Astrocyte of the cerebellum (primary cell): ENCODE measurements at regions not wholly inside any gene's neighbourhood (a gene's known extent, or its start where the extent isn't known, plus 50 kb on each side); places are given as distances from the start of the nearest gene placed in this dataset.
"Not testable (repeated sequence)": the region's sequence is repeated elsewhere in the genome, so short reads cannot be mapped to it uniquely, and the experiment has no call there.

ENCODE experiments used
- DNase-seq: peaks from one replicate; pipeline ENCODE4 v3.0.0-alpha.2; 2011; ENCODE audit warnings: low read depth
- H3K4me3 ChIP-seq: 2 replicates; pipeline ENCODE4 v1.5.1; 2011; ENCODE audit warnings: mild to moderate bottlenecking, low read depth, low read length, moderate library complexity
- in situ Hi-C: cut with HindIII; loops from 2 replicates; pipeline ENCODE4 v1.10.0; 2017; ENCODE audit warnings: low sequenced_read_pairs
- TF ChIP-seq, protein P1 (sequence below): IDR thresholded peaks from 2 replicates; pipeline ENCODE4 v1.5.1; 2012; ENCODE audit warnings: low read length, low read depth, moderate library complexity, mild to moderate bottlenecking; ENCODE audit errors: missing control alignments

DNA sequence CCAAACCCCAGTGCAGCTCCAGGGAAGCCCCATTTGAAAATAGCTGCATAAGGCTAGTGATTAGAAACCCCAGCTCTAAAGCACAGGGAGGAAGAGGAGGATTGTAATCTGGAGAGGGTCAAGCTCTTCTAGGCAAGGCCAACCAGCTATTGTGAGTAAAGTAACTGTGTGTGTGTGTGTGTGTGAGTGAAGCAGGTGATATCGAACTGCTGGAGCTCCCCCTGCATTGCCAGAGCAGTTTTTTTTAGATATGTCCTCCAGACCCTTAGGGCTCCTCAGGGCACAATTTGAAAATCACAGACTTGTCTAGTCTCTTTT is 177.4 kb upstream of the NABP1 start:
- in situ Hi-C loops, result loop anchor here (25.0 kb wide), 2 partner anchors 338 to 463 kb away; partner anchors contain the start of gene STAT4
- TF ChIP-seq, protein P1, sequence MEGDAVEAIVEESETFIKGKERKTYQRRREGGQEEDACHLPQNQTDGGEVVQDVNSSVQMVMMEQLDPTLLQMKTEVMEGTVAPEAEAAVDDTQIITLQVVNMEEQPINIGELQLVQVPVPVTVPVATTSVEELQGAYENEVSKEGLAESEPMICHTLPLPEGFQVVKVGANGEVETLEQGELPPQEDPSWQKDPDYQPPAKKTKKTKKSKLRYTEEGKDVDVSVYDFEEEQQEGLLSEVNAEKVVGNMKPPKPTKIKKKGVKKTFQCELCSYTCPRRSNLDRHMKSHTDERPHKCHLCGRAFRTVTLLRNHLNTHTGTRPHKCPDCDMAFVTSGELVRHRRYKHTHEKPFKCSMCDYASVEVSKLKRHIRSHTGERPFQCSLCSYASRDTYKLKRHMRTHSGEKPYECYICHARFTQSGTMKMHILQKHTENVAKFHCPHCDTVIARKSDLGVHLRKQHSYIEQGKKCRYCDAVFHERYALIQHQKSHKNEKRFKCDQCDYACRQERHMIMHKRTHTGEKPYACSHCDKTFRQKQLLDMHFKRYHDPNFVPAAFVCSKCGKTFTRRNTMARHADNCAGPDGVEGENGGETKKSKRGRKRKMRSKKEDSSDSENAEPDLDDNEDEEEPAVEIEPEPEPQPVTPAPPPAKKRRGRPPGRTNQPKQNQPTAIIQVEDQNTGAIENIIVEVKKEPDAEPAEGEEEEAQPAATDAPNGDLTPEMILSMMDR, result no peak
- no peak for DNase-seq
- no peak overlapping the region for H3K4me3 ChIP-seq

- peak; percentile 47 for DNase-seq
- in situ Hi-C loops, result loop anchor here (25.0 kb wide), 2 partner anchors 339 to 464 kb away; partner anchors contain the start of gene STAT4
- TF ChIP-seq, protein P1, result no peak
- no peak overlapping the region for H3K4me3 ChIP-seq
Measured at GRCh38 chr2:191500884-191501560, 176.9 kb upstream of the NABP1 start.

GRCh38 chr2:191501561-191502168 is 176.3 kb upstream of the NABP1 start:
- TF ChIP-seq, protein P1, result peak; percentile 50
- no peak overlapping the region for H3K4me3 ChIP-seq
- DNase-seq, result peak; percentile 58
- in situ Hi-C loops, result loop anchor here (25.0 kb wide), 2 partner anchors 339 to 464 kb away; partner anchors contain the start of gene STAT4

DNA sequence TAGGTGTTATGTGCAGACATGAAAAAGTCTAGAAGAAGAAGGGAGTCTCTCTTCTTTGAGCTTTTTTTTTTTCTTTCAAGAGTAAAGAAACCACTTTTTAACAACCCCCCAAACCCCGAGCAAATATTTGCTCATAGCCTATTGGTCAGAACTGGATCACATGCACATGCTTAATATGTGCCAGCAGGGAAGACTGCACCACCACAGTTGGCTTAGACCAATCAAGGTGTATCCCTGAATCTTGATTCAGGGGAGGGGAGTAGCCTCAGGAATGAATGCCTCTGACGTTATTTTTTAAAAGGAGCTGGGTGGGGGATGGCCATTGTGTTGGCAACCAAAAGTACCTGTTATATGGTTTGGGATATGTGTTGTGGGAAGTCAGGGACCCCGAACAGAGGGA is 171.4 kb upstream of the NABP1 start:
- H3K4me3 ChIP-seq, result no peak overlapping the region
- in situ Hi-C loops, result loop anchor here (25.0 kb wide), 2 partner anchors 344 to 469 kb away; partner anchors contain the start of gene STAT4
- TF ChIP-seq, protein P1, result no peak
- no peak for DNase-seq

- DNase-seq, H3K4me3 ChIP-seq: not testable (repeated sequence)
- in situ Hi-C loops, result loop anchor here (25.0 kb wide), 2 partner anchors 345 to 470 kb away; partner anchors contain the start of gene STAT4
Measured at GRCh38 chr2:191507252-191507853, 170.6 kb upstream of the NABP1 start.

GRCh38 chr2:191508738-191509137 is 169.2 kb upstream of the NABP1 start:
- in situ Hi-C loops, result loop anchor here (25.0 kb wide), 2 partner anchors 346 to 471 kb away; partner anchors contain the start of gene STAT4
- DNase-seq, result no peak
- H3K4me3 ChIP-seq, result no peak overlapping the region
- TF ChIP-seq, protein P1, result no peak
